T-helper 1 cell treated with Interleukin-12 subunit alpha and Interleukin-12 subunit beta and Interleukin-4 antibody, amounts not matched to agents 30 ng/mL and 1 ng/mL, for 36 hours (primary cell): ENCODE measurements at regions not wholly inside any gene's neighbourhood (a gene's known extent, or its start where the extent isn't known, plus 50 kb on each side); places are given as distances from the start of the nearest gene placed in this dataset.

Source experiments
- intact Hi-C: fragments of 100-400 bp; cut with micrococcal nuclease; formaldehyde crosslinking; loops from one replicate; pipeline ENCODE4 v1.15.1; 2024

DNA sequence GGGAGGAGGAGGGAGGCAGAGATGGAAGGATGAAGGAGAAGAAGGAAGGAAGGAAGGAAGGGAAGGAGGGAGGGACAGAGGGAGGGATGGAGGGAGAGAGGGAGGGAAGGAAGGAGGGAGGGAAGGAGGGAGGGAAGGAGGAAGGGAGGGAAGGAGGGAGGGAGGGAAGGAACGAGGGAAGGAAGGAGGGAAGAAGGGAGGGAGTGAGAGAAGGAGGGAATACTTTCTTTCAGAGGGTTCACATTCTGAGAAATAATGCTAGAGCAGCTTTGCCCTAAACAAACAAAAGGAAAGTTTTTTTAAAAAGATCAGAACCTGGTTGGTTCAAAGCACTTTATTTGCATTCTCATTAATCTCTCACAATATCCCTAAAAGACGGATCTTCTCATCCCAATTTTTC lies 96.1 kb upstream of the NXT1 start:
- intact Hi-C loops = no loop called here

DNA sequence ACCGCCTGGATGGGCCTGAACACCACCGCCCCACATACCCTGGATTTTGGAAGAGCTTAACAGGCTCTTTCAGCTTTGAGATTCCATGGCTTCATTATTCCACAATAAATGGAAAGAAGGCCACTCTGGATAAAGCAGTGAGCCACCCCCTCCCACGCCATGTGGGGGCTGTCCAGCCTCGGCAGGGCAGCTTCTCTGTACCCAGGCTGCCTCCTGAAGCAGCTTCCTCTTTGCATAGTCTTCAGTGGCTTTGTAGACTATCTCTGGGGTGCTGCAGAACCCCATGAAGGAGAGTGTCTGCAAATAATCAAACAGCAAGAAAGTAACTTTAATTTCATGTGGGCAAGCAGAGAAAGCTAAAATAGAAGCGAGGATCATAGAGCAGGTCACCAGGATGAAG lies 96.6 kb upstream of the NXT1 start:
- intact Hi-C loops = no loop called here

DNA sequence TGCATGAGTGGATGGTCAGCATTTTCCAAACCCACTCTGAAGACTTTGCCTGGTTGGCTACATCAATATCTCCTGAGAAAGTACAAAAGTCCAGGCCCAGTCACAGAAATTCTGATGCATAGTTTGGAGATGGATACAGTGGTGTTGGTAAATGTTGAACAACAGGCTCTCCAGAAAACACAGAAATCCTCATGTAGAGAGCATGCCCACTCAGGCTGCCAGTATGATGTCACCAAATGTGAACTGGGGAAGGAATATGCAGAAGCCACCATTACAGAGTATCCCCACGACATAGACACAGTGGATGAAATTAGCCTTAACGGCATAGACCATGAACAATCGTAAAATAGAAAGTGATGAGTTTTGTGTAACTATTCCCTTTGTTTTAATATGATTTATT lies 97.1 kb upstream of the NXT1 start:
- intact Hi-C loops = no loop called here

DNA sequence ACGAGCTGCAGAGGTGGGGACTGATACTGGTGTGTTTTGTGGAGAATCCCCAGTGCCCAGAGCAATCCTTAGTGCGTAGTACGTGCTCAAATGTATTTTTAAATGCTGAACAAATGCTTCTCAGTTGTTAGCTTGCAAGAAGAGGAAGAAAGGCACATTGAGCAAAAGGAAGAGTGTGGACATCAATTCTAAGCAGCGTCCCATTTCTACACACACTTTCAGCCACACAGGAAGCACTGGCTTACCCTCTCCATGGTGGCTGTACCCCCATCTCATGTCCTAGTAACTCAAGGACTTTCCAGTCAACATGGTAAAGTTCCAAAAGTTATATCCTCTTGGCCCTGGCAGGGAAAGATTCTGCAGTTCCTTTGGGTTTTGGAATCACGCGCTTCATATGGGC lies 98.8 kb upstream of the NXT1 start:
- intact Hi-C loops = no loop called here

DNA sequence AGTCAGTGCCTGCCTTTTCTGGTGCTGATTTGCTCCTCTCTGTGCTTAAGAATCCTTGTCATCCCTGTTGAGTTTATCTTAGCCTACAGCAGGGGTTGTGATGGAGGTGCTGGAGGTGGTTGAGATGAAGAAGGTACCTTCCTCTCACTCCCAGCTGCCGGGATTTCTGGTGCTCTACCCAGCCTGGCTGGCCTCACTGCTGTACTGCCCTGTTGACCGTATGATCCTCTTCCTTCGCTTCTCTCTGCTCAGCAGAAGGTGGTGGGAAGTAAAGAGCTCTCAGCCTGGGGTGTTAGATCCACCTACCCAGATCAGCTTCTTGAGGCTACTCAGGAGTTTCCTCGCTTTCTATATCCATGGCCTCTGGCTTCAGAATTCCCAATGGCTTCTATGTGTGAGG lies 101.0 kb upstream of the NXT1 start:
- intact Hi-C loops = no loop called here

DNA sequence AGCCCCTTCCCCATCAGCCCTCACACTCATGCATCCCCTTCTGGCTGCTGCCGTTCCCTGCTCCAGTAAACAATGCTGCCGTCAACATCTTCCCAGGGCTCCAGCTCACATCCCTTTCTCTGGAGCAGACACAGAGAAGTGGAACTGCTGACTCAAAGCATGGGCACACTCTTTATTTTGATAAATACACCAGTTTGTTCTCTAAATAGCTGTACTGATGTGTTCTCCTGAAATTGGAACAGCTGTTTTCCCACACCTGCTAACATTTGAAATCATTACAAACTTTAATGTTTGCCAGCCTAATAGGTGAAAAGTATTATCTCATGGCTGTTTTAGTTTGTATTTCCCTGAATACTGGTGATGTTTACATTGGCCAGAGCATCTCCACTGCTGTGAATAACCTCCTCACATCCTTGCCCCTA lies 102.1 kb upstream of the NXT1 start:
- intact Hi-C loops = no loop called here

DNA sequence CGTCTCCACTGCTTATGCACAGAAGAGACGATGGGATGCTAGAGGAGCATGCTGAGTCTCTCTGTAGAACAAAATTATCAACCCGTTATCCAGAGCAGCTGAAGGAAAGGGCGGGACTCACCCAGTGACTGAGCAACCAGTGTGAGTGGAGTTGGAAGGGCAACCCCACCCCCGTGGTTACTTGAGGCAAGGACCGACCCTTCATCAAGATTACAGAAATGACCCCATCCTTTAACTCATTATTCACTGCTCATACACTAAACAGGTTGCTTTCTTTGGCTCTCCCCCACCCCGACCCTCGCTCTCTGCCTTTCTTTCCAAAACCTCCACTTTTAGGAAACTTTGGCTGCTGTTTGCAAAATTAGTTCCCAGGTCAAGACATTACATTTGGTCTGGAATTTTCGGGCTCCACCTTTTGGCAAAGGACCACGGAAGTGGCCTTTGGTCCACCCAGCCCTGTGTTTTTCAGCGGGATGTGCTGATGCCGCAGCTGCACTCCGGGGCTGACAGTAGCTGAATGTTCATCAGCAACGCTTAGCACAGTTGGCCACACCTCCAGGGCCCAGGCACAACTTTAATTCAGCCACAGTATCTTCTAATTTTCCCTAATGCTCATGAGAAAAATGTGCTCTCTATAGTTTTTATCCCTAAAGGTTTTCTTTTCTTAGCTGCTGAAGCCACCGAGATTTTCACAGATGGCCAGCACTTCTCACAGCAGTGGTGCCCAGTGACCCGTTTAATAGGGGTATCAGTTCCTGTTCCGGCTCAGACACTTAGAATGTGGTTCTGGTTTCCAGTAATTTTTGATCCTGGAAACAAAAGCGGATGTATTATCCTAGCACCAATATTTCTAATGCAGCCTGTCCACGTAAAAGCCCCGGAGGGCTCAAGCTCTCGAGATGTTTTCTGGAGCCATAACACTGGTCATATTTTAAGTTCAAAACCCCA lies 103.6 kb upstream of the NXT1 start:
- intact Hi-C loops = no loop called here

DNA sequence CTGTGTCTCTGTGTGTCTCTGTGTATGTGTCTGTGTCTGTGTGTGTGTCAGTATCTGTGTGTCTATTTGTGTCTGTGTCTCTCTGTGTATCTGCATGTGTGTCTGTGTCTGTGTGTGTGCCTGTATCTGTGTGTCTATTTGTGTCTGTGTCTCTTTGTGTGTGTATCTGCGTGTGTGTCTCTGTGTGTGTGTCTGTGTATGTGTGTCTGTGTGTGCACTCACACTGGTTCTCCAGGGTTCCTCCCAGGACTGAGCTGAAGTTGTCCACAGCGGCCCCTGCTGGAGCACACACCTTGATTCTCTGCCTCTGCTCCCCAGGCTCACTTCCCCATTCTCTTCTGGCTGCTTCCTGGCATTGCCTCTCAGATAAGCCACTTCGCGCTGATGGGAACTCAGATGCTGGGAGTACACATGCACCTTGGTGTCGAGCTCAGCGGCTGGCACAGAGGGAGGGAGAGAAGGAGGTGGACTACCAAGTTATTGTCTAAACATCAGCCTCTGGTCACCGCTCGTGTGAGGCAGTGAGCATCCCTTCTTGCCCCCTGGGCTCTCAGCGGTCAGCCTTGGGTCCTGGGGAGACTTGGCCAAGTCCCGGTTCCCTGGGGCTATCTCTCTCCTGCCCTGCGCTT lies 104.9 kb upstream of the NXT1 start:
- intact Hi-C loops = loop anchor here (2.0 kb wide), 1 partner anchor 555 kb away; no protein-coding TSS in a partner anchor

DNA sequence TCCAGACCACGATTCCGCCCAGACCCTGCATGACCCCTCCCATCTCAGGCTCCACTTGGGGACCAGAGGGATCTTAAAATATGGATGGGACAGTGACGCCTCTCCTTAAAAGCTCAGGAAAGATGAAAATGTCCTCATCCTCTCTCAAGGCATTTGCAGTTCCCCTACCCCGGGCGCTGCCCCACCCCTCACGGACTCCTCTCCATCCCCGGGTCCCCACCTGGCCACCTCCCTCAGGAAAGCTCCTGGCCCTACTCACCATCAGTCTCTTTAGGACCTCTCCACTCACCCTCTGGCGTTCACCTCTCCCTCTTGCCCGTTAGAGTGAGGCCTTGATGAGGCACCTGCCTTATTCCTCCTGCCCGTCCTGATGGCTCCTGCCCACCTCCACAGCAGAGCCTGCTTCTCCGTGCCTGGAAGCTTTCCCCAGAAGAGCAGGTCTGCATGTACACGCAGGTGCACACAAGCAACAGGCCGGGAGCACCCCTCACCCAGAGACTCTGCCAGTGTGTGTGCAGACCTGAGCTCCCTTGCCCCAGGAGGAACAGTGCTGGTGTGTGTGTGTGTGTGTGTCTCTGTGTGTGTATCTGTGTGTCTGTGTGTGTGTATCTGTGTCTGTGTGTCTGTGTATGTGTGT lies 105.6 kb upstream of the NXT1 start:
- intact Hi-C loops = loop anchor here (2.0 kb wide), 1 partner anchor 554 kb away; no protein-coding TSS in a partner anchor

DNA sequence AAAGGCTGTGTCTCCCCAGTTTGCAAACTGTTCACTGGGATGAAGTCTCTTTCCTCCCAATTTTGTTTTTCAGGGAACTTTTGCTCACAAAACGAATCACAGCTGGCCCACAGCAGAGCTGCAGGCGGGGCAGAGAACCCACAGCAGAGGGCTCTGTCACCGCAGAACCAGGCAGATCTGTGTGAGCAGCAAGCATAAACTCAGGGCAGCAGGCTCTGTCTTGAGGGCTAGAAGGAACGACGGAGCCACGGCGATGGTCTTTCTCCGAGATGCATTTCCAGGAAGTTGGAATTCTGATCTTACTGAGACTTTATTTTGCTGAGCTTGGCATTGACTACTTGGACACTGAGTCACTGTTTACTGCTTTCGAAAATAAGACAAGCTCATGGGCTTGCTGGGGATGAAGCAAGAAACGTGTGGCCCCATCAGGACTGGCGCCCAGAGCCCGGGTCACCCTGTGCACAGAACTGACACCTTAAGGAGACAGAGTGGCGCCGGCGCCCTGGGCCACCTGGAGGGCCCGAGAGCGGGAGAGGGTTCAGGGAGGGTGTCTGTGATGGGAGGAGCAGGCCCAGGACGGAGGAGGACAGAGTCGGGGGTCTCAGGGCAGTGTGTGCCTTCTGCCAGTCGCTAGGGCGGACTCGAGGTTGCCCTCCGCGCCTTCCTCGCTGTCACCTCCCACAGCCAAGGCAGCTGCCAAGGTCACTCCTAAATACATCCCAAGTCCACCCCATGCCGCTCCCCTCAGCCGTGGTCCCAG lies 106.3 kb upstream of the NXT1 start:
- intact Hi-C loops = loop anchor here (2.0 kb wide), 1 partner anchor 554 kb away; no protein-coding TSS in a partner anchor

DNA sequence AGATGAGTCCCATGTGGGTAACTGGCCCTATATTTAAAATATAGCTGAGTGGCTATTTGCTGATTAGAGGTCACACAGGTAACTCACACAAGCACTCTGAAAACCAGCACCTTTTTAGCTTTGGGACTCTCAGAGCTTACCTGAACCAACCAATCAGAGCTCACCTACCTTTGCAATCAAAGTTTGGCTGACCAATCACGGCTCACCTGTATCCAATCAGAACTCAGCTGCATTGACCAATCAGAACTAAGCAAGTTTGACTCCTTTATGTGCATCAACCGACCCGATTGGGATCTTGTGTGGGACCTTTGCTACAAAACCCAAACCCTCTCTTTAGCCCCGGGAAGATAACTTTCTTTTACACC lies 106.8 kb upstream of the NXT1 start:
- intact Hi-C loops = loop anchor here (2.0 kb wide), 1 partner anchor 553 kb away; no protein-coding TSS in a partner anchor

DNA sequence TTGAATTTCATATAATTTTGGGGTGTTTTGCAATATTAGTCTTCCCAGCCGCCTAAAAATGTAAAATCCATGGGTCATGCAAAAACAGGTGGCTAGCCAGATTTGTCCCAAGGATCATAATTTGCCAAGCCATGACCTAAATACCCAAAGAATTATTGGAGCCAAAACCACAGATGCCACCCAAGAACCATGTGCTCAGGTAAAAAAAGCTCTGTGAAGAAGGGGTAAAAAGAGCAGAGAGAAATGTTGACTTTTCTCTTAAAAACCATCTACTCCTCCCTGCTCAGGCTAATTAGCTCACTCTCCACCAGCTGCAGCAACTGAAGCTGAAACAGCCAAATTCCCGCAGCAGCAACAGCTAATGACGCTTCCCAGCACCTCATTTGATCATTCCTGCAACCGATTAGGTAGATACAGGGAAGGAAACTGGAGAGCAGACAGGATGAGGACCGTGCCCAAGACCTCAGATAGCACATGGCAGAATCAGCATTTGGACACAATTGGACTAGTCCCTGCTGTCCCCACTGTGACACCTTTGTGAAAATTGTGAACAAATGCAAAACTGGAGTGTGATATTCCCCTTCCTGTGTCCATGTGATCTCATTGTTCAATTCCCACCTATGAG lies 107.9 kb upstream of the NXT1 start:
- intact Hi-C loops = no loop called here

DNA sequence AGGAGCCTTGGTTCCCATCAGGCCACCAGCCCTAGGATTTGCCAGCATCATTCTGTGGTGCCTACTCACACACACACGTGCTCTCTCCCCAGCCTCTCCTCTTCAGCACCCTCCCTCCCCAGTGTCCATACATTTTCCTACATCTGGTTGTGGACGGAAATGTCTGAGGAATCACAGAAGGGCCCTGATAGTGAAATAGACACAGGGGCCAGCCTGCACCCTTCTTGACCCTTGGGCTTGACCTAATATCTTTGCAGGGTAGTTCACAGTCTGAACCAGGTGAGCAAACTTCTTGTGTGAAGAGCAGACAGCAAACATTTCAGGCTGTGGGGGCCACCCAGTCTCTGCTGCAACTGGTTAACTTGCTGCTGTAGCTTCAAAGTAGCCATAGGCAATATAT lies 108.5 kb upstream of the NXT1 start:
- intact Hi-C loops = no loop called here

DNA sequence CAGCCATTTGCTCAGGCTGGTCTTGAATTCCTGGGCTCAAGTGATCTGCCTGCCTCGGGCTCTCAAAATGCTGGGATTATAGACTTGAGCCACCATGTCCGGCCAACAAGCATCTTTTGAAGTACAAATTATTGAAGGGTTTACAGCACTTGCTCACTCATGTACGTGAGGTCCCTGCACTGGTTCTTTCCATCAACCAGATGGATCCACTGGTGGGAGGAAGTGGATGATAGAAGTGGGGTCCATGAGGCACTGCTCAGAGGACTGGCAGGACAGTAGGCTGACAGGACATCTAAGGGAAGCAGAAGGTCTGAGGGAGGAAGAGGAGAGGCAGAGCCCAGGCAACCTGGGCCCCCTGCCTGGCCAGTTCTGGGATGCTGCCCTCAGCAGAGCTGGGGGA lies 109.2 kb upstream of the NXT1 start:
- intact Hi-C loops = no loop called here

DNA sequence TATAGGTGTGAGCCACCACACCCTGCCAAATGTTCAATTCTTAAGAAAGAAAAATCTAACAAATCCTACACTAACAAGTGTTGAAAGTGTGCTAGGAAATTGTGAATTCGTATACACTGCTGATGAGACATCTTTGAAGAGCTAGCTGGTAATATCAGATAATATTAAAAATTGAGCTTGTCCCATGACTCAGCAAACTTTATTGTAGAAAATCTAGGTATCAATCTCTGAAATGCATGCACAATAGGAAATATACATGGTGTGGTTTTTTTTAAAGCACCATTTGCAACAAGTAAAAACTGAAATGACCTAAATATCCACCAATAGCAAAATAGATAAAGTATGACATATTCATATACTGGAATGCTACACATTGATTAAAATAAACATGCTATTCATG lies 110.1 kb upstream of the NXT1 start:
- intact Hi-C loops = no loop called here

DNA sequence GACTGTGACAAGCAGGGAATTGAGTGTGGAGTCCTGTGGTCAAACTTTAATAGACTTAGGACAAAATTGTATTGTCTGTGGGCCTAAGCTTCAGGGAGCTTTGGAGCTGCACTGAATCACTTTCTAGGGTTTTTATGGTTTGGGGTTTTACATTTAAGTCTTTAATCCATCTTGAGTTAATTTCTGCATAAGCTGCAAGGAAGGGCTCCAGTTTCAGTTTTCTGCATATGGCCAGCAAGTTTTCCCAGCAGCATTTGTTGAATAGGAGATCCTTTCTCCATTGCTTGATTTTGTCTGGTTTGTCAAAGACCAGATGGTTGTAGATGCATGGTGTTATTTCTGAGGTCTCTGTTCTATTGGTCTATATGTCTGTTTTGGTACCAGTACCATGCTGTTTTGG lies 113.4 kb upstream of the NXT1 start:
- intact Hi-C loops = loop anchor here (5.0 kb wide), 1 partner anchor 375 kb away; no protein-coding TSS in a partner anchor

DNA sequence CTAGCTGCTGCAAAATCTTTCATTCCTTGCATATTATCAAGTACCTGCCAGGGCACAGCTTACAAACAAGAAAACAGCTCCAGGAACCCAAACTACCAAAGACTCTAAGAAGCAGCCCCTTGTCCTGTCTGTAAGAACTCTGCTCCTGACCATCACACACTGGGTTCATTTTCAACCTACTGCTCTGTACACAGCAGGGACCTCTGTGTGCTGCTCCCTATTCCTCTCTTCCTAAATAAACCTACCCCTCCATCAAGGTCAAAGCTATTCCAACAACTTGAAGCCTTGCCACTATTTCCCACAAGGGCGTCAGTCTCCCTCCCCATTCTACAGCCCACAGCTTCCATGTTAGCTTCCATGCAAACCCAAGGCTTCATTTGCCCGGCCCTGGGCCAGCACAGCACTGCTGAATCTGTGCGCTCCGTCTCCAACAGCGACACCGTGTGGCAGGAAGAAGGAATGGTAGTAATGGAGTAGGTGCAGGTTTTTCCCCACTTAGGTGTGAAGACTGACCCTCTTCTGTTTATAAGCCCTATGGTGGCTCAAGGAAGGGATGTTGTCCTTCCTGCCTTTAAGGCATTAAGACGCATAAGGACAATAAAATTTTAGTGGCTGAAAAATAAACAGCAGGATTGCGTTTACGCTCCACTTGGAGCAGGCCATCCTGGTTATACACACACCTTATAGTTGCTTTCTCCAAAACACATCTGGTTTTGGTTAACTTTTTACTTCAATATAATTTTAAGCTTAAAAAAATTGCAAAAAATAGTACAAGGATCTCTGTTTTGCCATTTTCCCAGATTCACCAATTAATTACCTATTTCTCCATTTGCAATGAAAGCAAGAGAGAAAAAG lies 115.2 kb upstream of the NXT1 start:
- intact Hi-C loops = loop anchor here (1.0 to 5.0 kb wide), 6 partner anchors 93 to 896 kb away; no protein-coding TSS in a partner anchor

DNA sequence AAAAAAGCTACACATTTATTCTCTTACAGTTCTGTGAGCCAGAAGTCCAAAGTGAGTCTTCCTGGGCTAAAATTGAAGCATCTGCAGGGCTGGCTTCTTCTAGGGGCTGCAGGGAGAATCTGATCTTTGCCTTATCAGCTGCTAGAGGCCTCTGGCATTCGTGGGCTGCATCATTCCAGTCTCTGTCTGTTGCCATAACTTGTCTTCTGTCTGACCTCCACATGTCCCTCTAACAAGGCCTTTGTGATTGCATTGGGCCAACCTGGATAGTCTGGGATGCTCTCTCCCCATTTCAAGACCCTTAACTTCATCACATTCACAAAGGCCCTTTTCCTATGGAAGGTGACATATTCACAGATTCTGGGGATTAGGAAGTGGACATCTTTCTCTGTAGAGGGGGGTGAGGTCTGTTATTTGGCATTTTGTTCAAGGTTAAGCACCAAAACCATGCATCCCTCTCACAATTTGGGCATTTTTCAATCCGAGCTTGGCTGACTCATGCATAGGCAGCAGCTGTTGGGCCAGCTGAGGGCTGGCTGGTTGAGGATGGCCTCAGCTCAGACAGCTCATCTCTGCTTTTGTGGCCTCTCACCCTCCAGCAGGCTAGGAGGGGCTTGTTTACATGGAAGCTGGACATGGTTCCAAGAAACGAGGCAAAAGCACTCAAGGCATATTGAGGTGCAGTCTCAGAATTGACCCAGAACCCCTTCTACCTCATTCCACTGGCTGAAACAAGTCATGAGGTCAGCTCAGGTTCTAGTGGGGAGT lies 116.1 kb upstream of the NXT1 start:
- intact Hi-C loops = loop anchor here (1.0 to 5.0 kb wide), 6 partner anchors 92 to 895 kb away; no protein-coding TSS in a partner anchor

DNA sequence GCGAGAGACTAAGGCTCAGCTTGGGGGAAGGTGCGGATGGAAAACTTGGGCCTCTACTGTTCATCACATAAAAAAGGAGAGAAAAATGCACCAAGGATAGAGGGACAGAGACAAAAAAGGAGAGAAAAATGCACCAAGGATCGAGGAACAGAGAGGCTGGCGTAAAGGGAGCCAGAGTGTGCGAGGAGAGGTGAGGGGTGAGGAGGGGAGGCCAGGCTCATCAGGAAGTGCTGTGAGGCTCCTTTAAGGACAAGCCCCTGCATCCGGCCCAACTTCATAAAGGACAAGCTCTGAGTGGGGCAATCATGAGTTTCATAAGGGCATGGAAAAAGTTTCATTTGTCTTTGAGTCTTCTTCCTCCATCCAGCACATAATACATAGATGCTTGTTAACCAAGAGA lies 117.2 kb upstream of the NXT1 start:
- intact Hi-C loops = no loop called here
